Tibial nerve (tissue), 4 donors: ENCODE measurements at regions not wholly inside any gene's neighbourhood (a gene's known extent, or its start where the extent isn't known, plus 50 kb on each side); places are given as distances from the start of the nearest gene placed in this dataset.

Experiments
- DNase-seq, 2 donors: peaks; one replicate each; pipeline ENCODE4 v3.0.0-alpha.2; 2019; ENCODE audit warnings: low spot score in 2 of 2
- H3K27ac ChIP-seq, 4 donors: fragments of 200-600 bp; sonication (generic) in 3 of 4; one replicate each; pipeline ENCODE4 v1.5.1; 2017 to 2019; ENCODE audit warnings: mild to moderate bottlenecking in 1 of 4
- H3K27me3 ChIP-seq, 2 donors: fragments of 200-600 bp; sonication (generic) in 1 of 2; one replicate each; pipeline versions ENCODE4 v1.5.1 to v1.6.0; 2017 to 2019
- H3K36me3 ChIP-seq, 3 donors: fragments of 200-600 bp; sonication (generic); one replicate each; pipeline ENCODE4 v1.5.1; 2018 to 2019
- H3K4me1 ChIP-seq, 4 donors: fragments of 200-600 bp; sonication (generic) in 3 of 4; one replicate each; pipeline ENCODE4 v1.5.1; 2017 to 2019
- H3K4me3 ChIP-seq, 4 donors: fragments of 200-600 bp; sonication (generic) in 3 of 4; one replicate each; pipeline ENCODE4 v1.5.1; 2017 to 2019; ENCODE audit warnings: mild to moderate bottlenecking in 1 of 4, moderate library complexity in 1 of 4
- H3K9me3 ChIP-seq, 4 donors: fragments of 200-600 bp; sonication (generic) in 3 of 4; one replicate each; pipeline ENCODE4 v1.5.1; 2017 to 2019
- EP300 ChIP-seq, 2 donors: sonication (generic); formaldehyde crosslinking; IDR thresholded peaks; one replicate each; pipeline ENCODE4 v1.6.1; 2017; ENCODE audit warnings: antibody characterized with exemption in 2 of 2, mild to moderate bottlenecking in 1 of 2
- POLR2A ChIP-seq, 2 donors: fragments of 450-650 bp; IDR thresholded peaks; one replicate each; pipeline ENCODE4 v1.6.1; 2017; ENCODE audit warnings: antibody characterized with exemption in 2 of 2, mild to moderate bottlenecking in 2 of 2, moderate library complexity in 2 of 2
- WGBS, 2 donors: methylation state at CpG; one replicate each; pipeline ENCODE4 v1.1.5; 2018; 5-methylcytosine and 5-hydroxymethylcytosine counted together
- TF ChIP-seq, protein P1 (sequence below), 5 experiments: fragments of 200-600 bp in 3 of 5; fragments of 450-650 bp in 2 of 5; sonication (generic) in 3 of 5; IDR thresholded peaks; one replicate each; pipeline ENCODE4 v1.5.1; 2016 to 2019; ENCODE audit warnings: antibody characterized with exemption in 5 of 5, mild to moderate bottlenecking in 3 of 5, moderate library complexity in 2 of 5

DNA sequence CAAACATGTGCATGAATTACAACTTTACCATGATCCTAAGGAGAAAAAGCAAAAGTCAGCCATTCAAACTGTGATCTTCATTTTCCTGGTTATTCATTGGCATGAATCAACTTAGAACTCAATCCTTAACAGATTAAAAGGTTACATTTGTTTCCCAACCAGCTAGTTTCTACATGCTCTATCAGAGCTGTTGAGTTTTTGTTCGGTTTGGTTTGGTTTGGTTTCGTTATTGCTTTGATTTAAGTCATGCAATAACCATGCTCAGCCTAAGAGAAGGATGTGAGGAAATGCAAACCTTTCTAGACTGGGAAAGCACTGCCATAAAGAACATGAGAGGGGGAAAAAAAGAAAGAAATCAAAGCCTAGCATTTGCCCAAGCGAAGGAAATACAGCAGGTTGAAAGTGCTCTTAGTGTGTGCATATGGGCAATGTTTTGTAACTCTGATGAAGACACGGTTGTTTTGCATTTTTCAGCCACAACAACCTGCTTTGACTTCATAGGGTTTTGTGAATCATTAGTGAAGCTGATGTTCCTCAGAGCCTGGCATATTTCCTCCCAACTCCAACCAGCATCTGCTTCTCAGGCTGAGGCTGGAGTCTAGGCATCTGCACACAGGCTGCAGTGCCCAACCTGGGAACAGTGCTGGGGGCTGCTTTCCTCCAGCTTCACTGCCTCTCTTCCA lies 234.3 kb downstream of the ZNF674 start:
- Histone ChIP-seq H3K36me3 (no peaks in the 10 kb centered on the region), H3K9me3 (no peaks in the 10 kb centered on the region), H3K4me1 (no peaks in the 10 kb centered on the region), H3K4me3 (no peak overlapping the region), H3K27me3 (no peaks in the 10 kb centered on the region), H3K27ac (no peak overlapping the region)
- no peak for TF ChIP-seq EP300 (IDR thresholded peaks at IDR 0.05)
- no peak for TF ChIP-seq POLR2A (IDR thresholded peaks at IDR 0.05)
- TF ChIP-seq, protein P1, sequence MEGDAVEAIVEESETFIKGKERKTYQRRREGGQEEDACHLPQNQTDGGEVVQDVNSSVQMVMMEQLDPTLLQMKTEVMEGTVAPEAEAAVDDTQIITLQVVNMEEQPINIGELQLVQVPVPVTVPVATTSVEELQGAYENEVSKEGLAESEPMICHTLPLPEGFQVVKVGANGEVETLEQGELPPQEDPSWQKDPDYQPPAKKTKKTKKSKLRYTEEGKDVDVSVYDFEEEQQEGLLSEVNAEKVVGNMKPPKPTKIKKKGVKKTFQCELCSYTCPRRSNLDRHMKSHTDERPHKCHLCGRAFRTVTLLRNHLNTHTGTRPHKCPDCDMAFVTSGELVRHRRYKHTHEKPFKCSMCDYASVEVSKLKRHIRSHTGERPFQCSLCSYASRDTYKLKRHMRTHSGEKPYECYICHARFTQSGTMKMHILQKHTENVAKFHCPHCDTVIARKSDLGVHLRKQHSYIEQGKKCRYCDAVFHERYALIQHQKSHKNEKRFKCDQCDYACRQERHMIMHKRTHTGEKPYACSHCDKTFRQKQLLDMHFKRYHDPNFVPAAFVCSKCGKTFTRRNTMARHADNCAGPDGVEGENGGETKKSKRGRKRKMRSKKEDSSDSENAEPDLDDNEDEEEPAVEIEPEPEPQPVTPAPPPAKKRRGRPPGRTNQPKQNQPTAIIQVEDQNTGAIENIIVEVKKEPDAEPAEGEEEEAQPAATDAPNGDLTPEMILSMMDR (IDR thresholded peaks at IDR 0.05): no peak
- WGBS, 2 donors: 68 to 94% methylated on average over 4 of the region's 4 CpGs
- no peak for DNase-seq

DNA sequence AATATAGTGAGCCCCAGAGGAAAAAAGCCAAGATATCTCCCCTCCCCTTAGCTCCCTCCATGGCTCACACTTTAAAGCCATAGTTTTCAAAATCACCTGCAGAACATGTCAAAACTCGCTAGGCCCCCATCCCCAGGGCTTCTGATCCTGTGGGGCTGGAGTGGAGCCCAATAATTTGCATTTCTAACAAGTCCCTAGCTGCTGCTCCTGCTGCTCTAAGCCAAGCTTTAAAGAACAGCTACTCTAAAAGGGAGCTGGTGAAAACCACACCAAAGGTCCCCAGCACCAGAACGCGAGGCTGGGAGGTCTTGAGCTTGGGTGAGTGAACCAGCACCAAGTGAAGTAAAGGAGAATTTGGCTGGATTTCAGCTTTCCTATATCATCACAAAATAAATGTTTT lies 237.1 kb downstream of the ZNF674 start:
- Histone ChIP-seq H3K4me1 (no peaks in the 10 kb centered on the region), H3K4me3 (no peak overlapping the region), H3K27me3 (no peaks in the 10 kb centered on the region), H3K9me3 (no peaks in the 10 kb centered on the region), H3K36me3 (no peaks in the 10 kb centered on the region), H3K27ac (no peak overlapping the region)
- no peak for DNase-seq
- TF ChIP-seq, protein P1 (IDR thresholded peaks at IDR 0.05): no peak
- WGBS, 2 donors: 54 to 81% methylated on average over 3 of the region's 3 CpGs

DNA sequence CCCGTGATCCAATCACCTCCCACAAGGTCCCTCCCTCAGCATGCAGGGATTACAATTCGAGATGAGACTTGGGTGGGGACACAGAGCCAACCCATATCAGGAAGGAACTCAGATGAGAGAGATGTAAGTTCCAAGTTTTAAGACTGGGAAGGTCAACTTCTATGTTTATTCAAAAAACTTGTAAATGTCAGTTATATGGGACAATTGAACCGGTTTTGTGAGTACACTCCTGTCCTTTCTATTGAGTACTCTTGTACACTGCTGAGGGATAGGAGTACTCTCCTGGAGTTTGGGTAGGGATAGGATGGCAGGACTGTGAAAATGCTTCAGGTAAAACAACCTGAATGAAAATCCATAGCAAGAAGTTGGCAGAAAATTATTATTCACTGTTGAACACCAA lies 239.1 kb downstream of the ZNF674 start:
- no peaks in the 10 kb centered on the region for H3K9me3 ChIP-seq
- no peaks in the 10 kb centered on the region for H3K36me3 ChIP-seq
- no peak for DNase-seq
- no peak for TF ChIP-seq EP300 (IDR thresholded peaks at IDR 0.05)
- TF ChIP-seq POLR2A (IDR thresholded peaks at IDR 0.05): no peak
- TF ChIP-seq, protein P1 (IDR thresholded peaks at IDR 0.05): no peak
- H3K4me3 ChIP-seq: no peak overlapping the region
- H3K4me1 ChIP-seq: no peaks in the 10 kb centered on the region
- H3K27ac ChIP-seq: no peak overlapping the region
- peaks cover 0 to under 1% of the 10 kb centered on the region in 2 donors for H3K27me3 ChIP-seq
- 68 to 85% methylated on average over 3 of the region's 3 CpGs for WGBS, 2 donors

DNA sequence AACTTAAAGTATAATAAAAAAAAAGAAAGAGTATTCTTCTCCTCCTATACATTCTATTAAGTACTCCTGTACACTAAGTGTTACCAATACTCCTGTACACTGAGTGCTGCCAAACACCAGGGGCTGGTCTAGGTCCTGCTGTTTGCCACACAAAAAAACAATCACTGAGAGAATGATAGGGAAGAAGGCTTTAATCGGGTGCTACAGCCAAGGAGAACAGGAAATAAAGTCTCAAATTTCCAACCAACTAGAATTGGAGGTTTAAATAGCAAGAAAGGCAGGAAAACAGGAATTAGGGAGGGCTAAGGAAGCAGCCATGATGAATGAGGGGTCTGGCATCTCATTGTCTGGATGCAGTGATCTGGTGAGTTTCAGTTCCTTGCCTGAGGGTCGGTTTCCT lies 239.8 kb downstream of the ZNF674 start:
- Histone ChIP-seq H3K36me3 (no peaks in the 10 kb centered on the region), H3K4me1 (no peaks in the 10 kb centered on the region), H3K9me3 (no peaks in the 10 kb centered on the region), H3K27me3 (peaks cover 0 to 5% of the 10 kb centered on the region in 2 donors), H3K27ac (no peak overlapping the region), H3K4me3 (no peak overlapping the region)
- TF ChIP-seq EP300 (IDR thresholded peaks at IDR 0.05) (no peak), POLR2A (IDR thresholded peaks at IDR 0.05) (no peak)
- TF ChIP-seq, protein P1 (IDR thresholded peaks at IDR 0.05): no peak
- DNase-seq: no peak
- WGBS, 2 donors: 74 to 77% methylated on average over 2 of the region's 2 CpGs

DNA sequence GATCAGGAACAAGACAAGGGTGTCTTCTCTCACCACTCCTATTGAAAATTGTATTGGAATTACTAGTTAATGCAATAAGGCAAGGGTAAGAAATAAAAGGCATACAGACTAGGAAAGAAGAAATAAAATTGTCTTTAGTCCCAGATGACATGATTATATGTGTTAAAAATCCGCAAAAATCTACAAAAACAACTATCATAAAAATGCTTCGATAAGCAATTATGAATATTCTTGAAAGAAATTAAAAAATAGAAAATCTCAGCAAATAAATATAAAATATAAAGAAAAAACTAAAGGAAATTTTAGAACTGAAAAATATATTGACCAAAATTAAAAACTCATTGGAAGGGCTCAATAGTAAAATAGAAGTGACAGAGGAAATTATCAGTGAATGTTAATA lies 243.3 kb downstream of the ZNF674 start:
- Histone ChIP-seq H3K27ac (no peak overlapping the region), H3K9me3 (no peaks in the 10 kb centered on the region), H3K4me1 (no peaks in the 10 kb centered on the region), H3K27me3 (peaks cover 0 to 5% of the 10 kb centered on the region in 2 donors), H3K4me3 (no peak overlapping the region), H3K36me3 (no peaks in the 10 kb centered on the region)
- DNase-seq: no peak
- TF ChIP-seq, protein P1 (IDR thresholded peaks at IDR 0.05): no peak
- no peak for TF ChIP-seq EP300 (IDR thresholded peaks at IDR 0.05)
- TF ChIP-seq POLR2A (IDR thresholded peaks at IDR 0.05): no peak
- WGBS, 2 donors: 75 to 97% methylated on average over 2 of the region's 2 CpGs
